ENCODE measurements at regions not wholly inside any gene's neighbourhood (a gene's known extent, or its start where the extent isn't known, plus 50 kb on each side); places are given as distances from the start of the nearest gene placed in this dataset.
A peak's percentile ranks its signal among the peaks of the same experiment; 100 is the strongest.
"Not testable (repeated sequence)": the region's sequence is repeated elsewhere in the genome, so short reads cannot be mapped to it uniquely, and the experiment has no call there.

DNA sequence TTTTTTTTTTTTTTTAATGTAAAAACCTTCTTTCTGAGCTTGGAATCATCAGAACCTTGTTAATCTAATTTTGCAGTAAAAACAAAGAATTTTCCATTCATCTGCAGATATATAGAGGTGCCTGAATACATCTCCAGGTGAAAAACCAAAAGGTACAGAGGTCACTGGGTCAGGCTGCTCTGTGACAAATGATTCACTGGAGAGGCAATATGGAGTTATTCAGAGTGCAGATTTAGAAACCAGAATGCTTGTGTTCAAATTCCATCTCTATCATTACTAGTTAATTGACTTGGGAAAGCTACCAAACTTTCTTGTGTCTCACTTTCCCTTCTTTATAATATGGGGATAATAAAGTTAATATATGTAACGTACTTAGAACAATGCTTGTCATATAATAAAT is 51.5 kb upstream of the C1orf53 start:
- no peak for DNase-seq (ENCODE audit: low spot score)

DNA sequence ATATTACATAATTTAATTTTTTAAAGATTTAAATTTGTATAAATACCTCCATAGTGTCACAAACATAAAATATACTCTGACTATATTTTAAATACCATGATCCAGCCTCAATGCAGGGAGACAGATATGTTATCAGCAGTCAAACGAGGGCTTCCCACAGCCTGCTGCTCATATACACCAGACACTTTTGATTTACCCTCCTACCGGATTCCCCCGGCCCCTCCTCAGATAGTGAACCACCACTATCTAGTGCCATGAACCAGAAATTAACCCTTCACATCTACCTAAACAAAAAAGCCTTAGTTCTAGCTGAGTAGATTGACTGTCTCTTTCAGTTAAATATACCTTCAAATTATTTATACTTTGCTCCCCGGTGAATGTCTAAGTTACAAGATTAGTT is 52.4 kb upstream of the C1orf53 start:
- DNase-seq (ENCODE audit: low spot score): no peak

DNA sequence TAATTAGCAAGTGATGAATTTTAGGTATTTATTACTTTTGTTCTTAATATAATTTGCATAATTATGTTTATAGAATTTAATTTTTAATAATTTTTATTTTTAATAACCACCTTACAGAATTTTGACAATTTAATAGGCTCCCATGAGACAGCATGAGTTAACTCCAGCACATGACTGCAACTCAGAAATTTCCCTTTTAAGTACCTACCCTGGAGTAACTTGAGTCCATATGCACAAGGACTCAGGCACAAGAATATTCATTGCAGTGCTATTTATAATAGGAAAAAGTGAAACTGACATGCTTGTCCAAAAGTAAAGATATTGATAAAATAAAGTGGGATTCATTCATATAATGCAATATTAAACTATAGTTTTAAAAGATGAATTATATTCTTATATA is 54.1 kb upstream of the C1orf53 start:
- DNase-seq (ENCODE audit: low spot score): no peak

DNA sequence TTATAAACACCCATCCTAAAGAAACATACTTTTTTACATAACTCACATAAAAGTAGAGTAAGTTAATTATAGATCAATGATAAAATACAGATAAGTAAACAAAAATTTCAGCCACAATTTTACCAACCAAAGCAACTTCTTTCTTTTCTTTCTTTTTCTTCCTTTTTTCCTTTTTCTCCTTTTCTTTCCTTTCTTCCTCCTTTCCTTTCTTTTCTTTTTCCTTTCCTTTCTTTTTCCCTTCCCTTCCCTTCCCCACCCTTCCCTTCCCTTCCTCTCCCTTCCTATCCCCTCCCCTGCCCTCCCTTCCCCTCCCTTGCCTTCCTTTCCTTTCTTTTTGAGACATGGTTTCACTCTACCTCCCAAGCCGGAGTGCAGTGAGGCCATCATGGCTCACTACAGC is 56.5 kb upstream of the C1orf53 start:
- DNase-seq (ENCODE audit: low spot score): no peak

DNA sequence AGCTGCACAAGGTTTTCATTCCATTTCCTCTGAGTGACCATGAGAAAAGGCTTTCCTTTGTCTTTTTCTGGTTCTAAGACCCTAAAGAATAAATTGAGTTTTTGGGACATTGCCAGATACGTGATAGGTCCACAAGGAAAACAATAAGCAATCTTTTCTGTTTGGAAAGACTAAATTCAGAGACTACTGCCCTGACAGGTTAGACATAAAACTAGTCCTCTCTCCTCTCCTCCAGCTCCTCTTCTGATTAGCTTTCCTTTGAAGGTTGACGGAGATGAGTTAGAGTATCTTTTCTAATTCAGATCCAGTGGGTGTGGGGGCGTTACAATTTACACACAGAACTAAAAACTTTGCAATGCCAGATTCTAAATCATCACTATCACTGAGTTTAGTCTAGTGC is 57.8 kb upstream of the C1orf53 start:
- no peak for DNase-seq (ENCODE audit: low spot score)

DNA sequence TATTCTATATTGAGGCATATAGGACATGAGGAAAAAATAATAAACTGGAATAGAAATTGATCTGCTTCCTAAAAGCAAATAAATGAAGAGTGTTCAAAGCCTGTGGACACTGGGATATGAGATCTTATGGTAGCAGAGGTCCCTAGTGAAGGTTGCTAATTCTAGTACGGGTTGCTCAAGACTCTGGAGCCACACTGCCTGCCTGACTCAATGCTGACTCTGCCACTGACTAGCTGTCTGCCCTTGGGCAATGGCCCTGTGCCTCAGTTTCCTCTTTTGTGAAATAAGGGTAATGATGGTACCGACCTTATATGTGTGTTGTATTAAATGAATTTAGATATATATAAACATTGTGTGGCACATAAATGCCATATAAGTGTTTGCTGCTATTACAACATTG is 59.0 kb upstream of the C1orf53 start:
- DNase-seq (ENCODE audit: low spot score): no peak

DNA sequence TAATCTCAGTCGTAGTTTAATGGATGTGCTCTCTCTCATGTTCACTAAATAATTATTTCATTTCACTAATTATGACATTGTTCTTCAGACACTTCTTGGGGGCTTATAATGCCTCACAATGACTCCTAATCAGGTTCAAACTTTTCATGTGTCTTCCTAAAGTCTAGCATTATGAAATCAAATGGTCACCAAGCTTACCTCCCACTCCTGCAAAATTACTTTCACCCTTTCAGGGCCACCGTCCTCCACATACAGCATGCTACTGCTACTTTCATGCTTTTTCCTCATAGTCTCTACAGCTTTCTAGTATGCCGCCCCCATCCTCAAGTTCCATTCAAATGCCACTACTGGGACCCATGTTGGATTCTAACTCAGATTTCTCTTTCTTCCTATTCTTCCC is 59.8 kb upstream of the C1orf53 start:
- no peak for DNase-seq (ENCODE audit: low spot score)

DNA sequence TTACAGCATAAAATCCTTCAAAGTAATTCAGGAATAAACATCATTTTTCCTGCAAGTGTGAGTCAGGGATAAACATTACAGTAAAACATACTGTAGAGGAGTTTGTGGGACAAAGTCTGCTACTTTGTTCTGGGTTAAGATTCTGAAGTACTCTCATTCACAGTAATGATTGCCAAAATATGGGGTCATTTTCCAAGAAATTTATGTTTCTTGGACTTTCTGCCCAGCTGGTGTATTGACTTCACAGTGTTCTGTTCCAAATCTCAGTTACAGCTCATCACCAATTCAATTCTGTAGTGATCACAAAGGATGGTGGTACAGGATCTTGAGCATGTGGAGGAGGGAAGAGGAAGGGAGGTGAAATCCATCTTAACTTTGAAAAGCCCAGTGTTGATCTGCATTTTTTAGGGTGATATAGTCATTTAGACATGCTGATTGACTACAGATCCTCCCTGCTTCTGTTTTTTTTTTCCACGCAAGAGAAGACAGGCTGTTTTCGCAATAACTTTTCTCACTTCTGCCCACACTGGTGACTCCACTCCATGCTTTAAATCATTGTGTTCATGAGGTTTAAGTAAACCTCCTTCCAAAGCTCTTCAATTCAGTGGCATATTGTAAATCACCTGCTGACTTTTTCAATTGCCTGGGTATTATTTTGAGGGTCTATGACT is 60.4 kb upstream of the C1orf53 start:
- peak; percentile 44 for DNase-seq (ENCODE audit: low spot score)

DNA sequence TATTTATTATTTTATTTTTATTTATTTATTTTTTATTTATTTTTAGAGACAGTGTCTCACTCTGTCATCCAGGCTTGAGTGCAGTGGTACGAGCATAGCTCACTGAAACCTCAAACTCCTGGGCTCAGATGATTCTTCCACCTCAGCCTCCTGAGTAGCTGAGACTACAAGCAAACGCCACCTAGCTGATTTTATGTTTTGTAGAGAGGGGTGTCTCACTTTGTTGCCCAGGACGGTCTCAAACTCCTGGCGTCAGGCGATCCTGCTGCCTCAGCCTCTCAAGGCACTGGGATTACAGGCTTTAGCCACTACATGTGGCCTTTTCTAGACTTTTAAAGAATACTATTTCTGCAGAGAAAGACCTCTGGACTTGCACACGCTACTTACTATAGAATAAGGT is 61.3 kb upstream of the C1orf53 start:
- no peak for DNase-seq (ENCODE audit: low spot score)

DNA sequence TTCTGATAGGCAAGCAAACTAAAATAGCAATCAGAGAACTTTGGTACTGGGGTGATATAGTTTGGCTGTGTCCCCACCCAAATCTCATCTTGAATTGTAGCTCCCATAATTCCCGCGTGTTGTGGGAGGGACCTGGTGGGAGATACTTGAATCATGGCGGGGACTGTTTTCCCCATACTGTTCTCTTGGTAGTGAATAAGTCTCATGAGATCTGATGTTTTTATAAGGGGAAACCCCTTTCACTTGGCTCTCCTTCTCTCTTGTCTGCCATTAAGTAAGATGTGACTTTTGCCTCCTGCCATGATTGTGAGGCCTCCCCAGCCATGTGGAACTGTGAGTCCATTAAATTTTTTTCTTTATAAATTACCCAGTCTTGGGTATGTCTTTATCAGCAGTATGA is 62.6 kb upstream of the C1orf53 start:
- not testable (repeated sequence) for DNase-seq (ENCODE audit: low spot score)

DNA sequence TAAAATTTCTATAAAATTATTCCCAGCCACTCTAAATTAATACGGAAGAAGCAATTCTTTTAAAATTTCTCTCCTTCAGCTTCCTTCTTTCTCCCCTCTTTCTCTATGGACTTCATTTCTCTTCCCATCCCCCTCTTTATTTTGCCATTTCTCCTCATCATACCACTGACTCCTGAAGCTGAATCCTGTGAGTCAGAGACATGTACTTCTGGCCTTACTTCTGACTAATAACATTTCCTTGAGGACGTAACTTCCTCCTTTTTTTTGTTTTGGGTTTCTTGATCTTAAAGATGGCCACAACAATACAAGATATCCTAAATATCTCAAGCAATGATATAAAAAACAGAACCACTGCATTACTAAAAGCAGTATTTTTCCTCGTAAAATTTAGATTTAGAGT is 63.6 kb upstream of the DENND1B start:
- peak; percentile 63 for DNase-seq (ENCODE audit: low spot score)

DNA sequence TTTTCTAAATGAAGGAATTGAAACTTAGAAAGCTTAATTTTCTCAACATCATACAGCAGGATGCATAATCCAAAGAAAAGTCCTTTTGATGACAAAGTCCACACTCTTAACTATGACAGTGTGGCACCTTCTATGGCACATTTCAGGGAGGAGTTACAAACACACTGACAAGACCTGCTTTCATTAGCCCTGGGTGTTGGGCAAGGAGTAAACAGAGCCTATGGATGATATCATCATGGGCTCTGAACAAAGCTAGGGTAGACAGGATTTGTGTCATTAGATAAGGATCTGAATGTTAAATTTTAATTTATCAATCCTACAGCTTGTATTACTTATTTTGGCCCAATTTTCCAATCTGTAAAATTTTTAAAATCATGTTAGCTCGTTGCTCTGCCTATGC is 62.6 kb upstream of the DENND1B start:
- no peak for DNase-seq (ENCODE audit: low spot score)

DNA sequence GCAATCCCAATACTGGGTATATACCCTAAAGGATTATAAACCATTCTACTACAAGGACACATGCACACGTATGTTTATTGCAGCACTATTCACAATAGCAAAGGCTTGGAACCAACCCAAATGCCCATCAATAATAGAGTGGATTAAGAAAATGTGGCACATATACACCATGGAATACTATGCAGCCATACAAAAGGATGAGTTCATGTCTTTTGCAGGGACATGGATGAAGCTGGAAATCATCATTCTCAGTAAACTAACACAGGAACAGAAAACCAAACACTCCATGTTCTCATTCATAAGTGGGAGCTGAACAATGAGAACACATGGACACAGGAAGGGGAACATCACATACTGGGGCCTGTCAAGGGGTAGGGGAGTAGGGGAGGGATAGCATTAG is 61.1 kb upstream of the DENND1B start:
- DNase-seq (ENCODE audit: low spot score): not testable (repeated sequence)

DNA sequence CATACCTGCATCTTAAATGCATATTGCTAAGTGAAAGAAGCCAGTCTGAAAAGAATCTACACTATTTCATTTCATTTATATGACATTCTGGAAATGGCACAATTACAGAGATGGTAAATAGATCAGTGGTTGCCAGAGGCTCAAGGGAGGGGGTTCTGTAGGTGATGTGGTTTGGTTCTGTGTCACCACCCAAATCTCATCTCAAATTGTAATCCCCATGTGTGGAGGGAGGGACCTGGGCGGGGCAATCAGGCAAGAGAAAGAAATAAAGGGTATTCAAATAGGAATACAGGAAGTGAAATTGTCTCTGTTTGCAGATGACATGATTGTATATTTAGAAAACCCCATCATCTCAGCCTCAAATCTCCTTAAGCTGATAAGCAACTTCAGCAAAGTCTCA is 53.7 kb upstream of the DENND1B start:
- DNase-seq (ENCODE audit: low spot score): not testable (repeated sequence)

DNA sequence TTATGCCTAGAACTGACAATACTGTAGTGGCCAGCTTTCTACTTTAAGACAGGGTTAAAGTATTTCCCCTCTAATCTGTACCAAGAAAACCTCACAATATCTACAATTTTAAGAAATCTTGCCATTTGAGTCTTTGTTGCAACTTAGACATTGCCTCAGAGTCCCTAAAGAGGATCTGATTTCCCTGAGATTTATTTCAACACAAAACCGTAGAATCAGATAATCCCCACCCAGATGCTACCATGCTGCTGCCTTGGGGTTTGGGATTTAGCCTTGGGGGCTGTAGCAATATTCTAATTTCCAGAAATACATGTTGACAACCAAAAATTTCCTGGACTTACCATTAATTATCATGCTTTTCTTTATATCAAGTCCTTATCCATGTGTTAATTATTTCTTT is 50.3 kb upstream of the DENND1B start:
- no peak for DNase-seq (ENCODE audit: low spot score)

All from GM03348 (cell line).